Cardiac muscle cell (in vitro differentiated cells and primary cell): ENCODE measurements at regions not wholly inside any gene's neighbourhood (a gene's known extent, or its start where the extent isn't known, plus 50 kb on each side); places are given as distances from the start of the nearest gene placed in this dataset.

Source experiments
- DNase-seq, 2 donors: peaks; one replicate each; pipeline versions ENCODE4 v3.0.0 to v3.0.0-alpha.2; 2010 to 2017; ENCODE audit warnings: low read depth in 1 of 2, low spot score in 1 of 2
- H3K27ac ChIP-seq: fragments of 200-600 bp; sonication (generic); 2 replicates; pipeline ENCODE4 v1.5.1; 2016
- H3K27me3 ChIP-seq: fragments of 200-600 bp; sonication (generic); 2 replicates; pipeline ENCODE4 v1.6.0; 2016; ENCODE audit warnings: control low read depth
- H3K36me3 ChIP-seq: fragments of 200-600 bp; sonication (generic); 2 replicates; pipeline ENCODE4 v1.5.1; 2016; ENCODE audit warnings: control low read depth
- H3K4me1 ChIP-seq: fragments of 200-600 bp; sonication (generic); 2 replicates; pipeline ENCODE4 v1.8.1; 2017; ENCODE audit warnings: low read depth, mild to moderate bottlenecking, mixed run types
- H3K4me3 ChIP-seq: fragments of 200-600 bp; sonication (generic); 2 replicates; pipeline ENCODE4 v1.5.1; 2016; ENCODE audit warnings: mild to moderate bottlenecking
- H3K9me3 ChIP-seq: fragments of 200-600 bp; sonication (generic); 2 replicates; pipeline ENCODE4 v1.5.1; 2017; ENCODE audit warnings: low read depth, mild to moderate bottlenecking, control low read depth
- TF ChIP-seq, protein P1 (sequence below): IDR thresholded peaks from 2 replicates; pipeline ENCODE4 v1.5.1; 2012; ENCODE audit warnings: low read depth, mild to moderate bottlenecking, low read length

DNA sequence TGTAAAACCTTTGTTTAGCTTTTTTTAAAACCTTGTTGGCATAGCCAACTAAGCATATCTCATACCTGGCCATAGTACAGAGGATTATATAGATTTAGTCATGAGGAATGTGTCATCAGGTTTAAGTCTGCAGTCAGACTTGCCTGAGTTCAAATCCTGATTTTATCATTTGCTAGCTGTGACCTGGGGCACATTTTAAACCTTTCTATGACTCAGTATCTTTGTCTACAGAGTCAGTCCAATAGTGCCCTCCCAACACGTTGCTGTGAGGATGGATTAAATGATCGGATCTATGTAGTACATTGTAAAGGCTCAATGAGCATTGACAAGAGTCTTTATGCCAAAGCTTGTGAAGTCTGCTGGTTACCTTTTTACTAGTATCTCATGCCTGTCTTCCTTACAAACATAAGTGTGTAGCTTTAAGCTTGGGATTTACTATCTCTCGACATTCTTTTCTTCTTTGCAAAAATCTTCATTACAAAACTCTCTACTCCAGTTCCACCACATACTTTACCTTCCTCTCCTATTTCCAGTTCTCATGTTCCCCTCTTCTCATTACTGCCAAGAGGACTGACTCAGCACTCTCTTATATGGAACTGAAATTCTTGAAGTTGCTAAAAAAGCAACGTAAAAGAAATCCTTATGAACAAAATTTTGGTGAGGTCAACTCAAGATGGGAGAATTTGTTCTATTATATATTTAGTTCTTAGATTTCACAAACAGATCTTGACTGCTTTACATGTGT lies 68.1 kb upstream of the RBMS1 start:
- Histone ChIP-seq H3K36me3 (no peaks in the 10 kb centered on the region), H3K4me1 (no peaks in the 10 kb centered on the region), H3K27ac (no peak overlapping the region), H3K27me3 (no peaks in the 10 kb centered on the region), H3K4me3 (no peak overlapping the region), H3K9me3 (no peaks in the 10 kb centered on the region)
- TF ChIP-seq, protein P1, sequence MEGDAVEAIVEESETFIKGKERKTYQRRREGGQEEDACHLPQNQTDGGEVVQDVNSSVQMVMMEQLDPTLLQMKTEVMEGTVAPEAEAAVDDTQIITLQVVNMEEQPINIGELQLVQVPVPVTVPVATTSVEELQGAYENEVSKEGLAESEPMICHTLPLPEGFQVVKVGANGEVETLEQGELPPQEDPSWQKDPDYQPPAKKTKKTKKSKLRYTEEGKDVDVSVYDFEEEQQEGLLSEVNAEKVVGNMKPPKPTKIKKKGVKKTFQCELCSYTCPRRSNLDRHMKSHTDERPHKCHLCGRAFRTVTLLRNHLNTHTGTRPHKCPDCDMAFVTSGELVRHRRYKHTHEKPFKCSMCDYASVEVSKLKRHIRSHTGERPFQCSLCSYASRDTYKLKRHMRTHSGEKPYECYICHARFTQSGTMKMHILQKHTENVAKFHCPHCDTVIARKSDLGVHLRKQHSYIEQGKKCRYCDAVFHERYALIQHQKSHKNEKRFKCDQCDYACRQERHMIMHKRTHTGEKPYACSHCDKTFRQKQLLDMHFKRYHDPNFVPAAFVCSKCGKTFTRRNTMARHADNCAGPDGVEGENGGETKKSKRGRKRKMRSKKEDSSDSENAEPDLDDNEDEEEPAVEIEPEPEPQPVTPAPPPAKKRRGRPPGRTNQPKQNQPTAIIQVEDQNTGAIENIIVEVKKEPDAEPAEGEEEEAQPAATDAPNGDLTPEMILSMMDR, result no peak
- DNase-seq, result peak in 1 of 2 donors; percentile 81

DNA sequence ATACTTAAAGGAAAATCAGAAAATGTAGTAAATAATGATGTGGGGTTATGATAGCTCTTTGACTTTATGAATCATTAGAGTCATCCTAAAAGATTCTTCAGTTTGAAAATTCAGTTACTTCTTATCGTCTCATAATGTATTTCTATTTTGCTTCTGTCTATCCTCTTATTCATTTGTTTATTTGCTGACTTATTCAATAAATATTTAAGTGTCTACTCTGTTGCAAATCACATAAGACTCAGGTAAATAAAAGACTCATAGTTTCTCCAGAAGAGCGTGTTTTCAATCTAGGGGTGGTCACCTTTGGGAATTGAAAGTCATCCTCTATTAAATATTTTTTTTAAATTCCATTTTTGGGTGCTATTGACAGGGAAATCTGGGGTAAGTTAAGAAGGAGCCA lies 69.1 kb upstream of the RBMS1 start:
- no peaks in the 10 kb centered on the region for H3K4me1 ChIP-seq
- no peaks in the 10 kb centered on the region for H3K9me3 ChIP-seq
- DNase-seq, result no peak
- no peak overlapping the region for H3K27ac ChIP-seq
- no peaks in the 10 kb centered on the region for H3K36me3 ChIP-seq
- H3K4me3 ChIP-seq, result no peak overlapping the region
- no peaks in the 10 kb centered on the region for H3K27me3 ChIP-seq
- TF ChIP-seq, protein P1, result no peak

DNA sequence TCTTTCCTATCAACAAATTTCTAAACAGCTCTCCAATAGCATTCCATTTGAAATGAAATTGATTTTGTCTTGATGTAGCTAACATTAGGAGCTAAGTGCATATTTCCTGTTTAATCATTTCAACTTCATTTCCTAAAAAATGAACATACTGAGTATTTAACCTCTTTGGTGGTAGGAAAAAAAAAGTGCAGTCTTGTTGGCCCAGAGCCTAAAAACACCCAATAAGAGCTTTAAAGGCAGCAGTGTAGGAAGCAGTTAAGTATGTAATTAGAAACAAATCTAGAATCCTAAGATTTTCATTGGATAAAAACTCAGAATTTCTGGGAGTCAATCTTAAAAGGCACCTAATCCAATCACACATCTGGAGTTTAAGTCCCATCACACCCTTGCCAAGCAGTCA lies 71.0 kb upstream of the RBMS1 start:
- Histone ChIP-seq H3K36me3 (no peaks in the 10 kb centered on the region), H3K4me1 (no peaks in the 10 kb centered on the region), H3K4me3 (no peak overlapping the region), H3K27ac (no peak overlapping the region), H3K27me3 (no peaks in the 10 kb centered on the region), H3K9me3 (no peaks in the 10 kb centered on the region)
- no peak for DNase-seq
- TF ChIP-seq, protein P1, result no peak

DNA sequence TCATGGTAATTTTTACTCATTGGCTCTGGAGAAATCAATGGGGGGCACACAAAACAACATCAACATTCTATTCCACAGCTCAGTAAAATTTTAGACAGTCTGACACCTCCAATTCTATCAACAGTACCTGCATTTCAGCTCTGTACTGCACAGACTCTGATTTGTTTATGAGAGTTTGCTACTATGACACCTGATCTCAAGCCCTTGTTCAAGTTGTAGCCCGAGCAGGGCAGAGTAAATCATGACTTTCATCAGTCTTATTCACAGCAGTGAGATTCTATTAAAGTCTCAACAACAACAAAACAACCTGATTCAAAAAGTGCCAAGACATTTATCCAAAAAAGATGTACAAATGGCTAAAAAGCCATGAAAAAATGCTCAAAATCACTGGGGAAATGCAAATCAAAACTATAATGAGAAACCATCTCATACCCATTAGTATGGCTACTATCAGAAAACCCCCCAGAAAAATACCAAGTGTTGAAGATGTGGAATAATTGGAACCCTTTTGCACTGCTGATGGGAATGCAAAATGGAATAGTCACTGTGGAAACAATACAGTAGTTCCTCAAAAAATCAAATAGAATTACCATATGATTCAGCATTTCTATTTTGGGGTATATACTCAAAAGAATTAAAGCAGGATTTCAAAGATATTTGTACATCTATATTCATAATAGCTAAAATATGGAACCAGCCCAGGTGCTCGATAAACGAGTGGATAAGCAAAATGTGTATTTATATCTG lies 71.7 kb upstream of the RBMS1 start:
- Histone ChIP-seq H3K27ac (no peak overlapping the region), H3K4me3 (no peak overlapping the region), H3K9me3 (no peaks in the 10 kb centered on the region), H3K36me3 (no peaks in the 10 kb centered on the region), H3K27me3 (no peaks in the 10 kb centered on the region), H3K4me1 (no peaks in the 10 kb centered on the region)
- DNase-seq, result no peak
- TF ChIP-seq, protein P1, result no peak

DNA sequence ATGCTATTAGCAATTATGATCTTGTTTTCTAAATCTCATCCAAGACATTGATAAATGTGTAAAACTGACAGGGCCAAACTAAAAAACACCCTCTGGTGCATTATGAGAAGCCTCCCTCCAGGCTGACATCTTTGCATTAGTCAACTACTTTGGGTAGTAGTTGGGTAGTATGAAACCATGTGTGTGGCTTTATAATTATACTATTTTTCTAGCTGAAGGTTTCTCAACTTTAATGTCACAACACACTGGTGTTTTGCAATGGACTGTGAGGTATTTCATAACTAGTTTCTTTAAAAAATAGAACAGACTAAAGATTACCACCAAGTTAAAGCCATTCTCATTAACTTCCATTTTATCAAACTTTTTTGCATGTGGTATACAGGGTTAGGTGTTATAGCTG lies 73.1 kb upstream of the RBMS1 start:
- no peaks in the 10 kb centered on the region for H3K36me3 ChIP-seq
- no peak overlapping the region for H3K4me3 ChIP-seq
- H3K9me3 ChIP-seq, result no peaks in the 10 kb centered on the region
- H3K27ac ChIP-seq, result no peak overlapping the region
- DNase-seq, result peak in 1 of 2 donors; percentile 81
- TF ChIP-seq, protein P1, result no peak
- H3K4me1 ChIP-seq, result no peaks in the 10 kb centered on the region
- H3K27me3 ChIP-seq, result no peaks in the 10 kb centered on the region
